A549 (cell line): ENCODE measurements at regions not wholly inside any gene's neighbourhood (a gene's known extent, or its start where the extent isn't known, plus 50 kb on each side); places are given as distances from the start of the nearest gene placed in this dataset.

ENCODE experiments used
- ATAC-seq, 2 experiments: fragments of 200-7000 bp in 1 of 2; fragments of >200 bp in 1 of 2; cut with Nextera tagmentation in 1 of 2; cut with Tn5 transposase in 1 of 2; 3 replicates each; pipeline versions ENCODE4 v1.8.0 to v1.9.1; 2018 to 2020; ENCODE audit warnings: mild to moderate bottlenecking in 1 of 2, moderate library complexity in 1 of 2
- CTCF ChIA-PET: fragments of 300-600 bp; sonication (Branson Sonifier 250); formaldehyde crosslinking; extraction: SDS; loops from one replicate; lab custom pipeline; 2021; ENCODE audit warnings: antibody characterized with exemption, inconsistent platforms; lab: Yijun Ruan, JAX
- POLR2A ChIA-PET: fragments of 350-600 bp; formaldehyde crosslinking; extraction: SDS; loops from one replicate; lab custom pipeline; 2021; ENCODE audit warnings: antibody characterized with exemption, inconsistent platforms; lab: Yijun Ruan, JAX
- DNase-seq, 2 experiments: peaks; one replicate each; pipeline versions ENCODE4 v3.0.0 to v3.0.0-alpha.2; 2011 to 2016; ENCODE audit warnings: low read depth in 1 of 2, low spot score in 1 of 2
- FAIRE-seq: peaks from 2 replicates; lab custom pipeline; 2011; peaks lifted over from hg19 to GRCh38; lab: Jason Lieb, UNC
- H3K27ac ChIP-seq, 2 experiments: fragments of >200 bp; sonication (Bioruptor Twin); formaldehyde crosslinking; 3 replicates each; pipeline ENCODE4 v1.5.1; 2016 to 2017
- H3K4me1 ChIP-seq: fragments of >200 bp; sonication (Bioruptor Twin); formaldehyde crosslinking; 3 replicates; pipeline ENCODE4 v1.6.1; 2016
- H3K4me2 ChIP-seq: fragments of >200 bp; sonication (Bioruptor Twin); formaldehyde crosslinking; 3 replicates; pipeline ENCODE4 v1.6.1; 2016
- H3K4me3 ChIP-seq: fragments of >200 bp; sonication (Bioruptor Twin); formaldehyde crosslinking; 3 replicates; pipeline ENCODE4 v1.5.1; 2016
- H3K9me3 ChIP-seq: fragments of >200 bp; sonication (Bioruptor Twin); formaldehyde crosslinking; 3 replicates; pipeline ENCODE4 v1.6.1; 2016
- ATOH8 ChIP-seq: fragments of 250-450 bp; sonication (Bioruptor Pico); IDR thresholded peaks from 2 replicates; pipeline ENCODE4 v1.5.0; 2020; ENCODE audit warnings: low read depth, mild to moderate bottlenecking, moderate library complexity
- BHLHE40 ChIP-seq: IDR thresholded peaks from 2 replicates; pipeline ENCODE4 v1.6.1; 2012; ENCODE audit warnings: low read depth, low read length, inconsistent platforms
- CBX8 ChIP-seq: fragments of 200-600 bp; sonication (generic); IDR thresholded peaks from 2 replicates; pipeline ENCODE4 v1.6.1; 2016
- CEBPB ChIP-seq, 2 experiments: fragments of >200 bp in 1 of 2; sonication (Bioruptor Twin) in 1 of 2; formaldehyde crosslinking in 1 of 2; IDR thresholded peaks; 2 replicates each; pipeline ENCODE4 v1.6.1; 2012 to 2016
- CHD2 ChIP-seq: fragments of 150-350 bp; IDR thresholded peaks from 2 replicates; pipeline ENCODE4 v1.6.1; 2014; ENCODE audit warnings: low read length; ENCODE audit not compliant: partially characterized antibody
- CTCF ChIP-seq: fragments of >200 bp; sonication (Bioruptor Twin); formaldehyde crosslinking; IDR thresholded peaks from 3 replicates; pipeline ENCODE4 v1.5.1; 2016
- GATA3 ChIP-seq: IDR thresholded peaks from 2 replicates; pipeline ENCODE4 v1.6.1; 2012; ENCODE audit warnings: borderline replicate concordance
- HOXA7 ChIP-seq: fragments of 250-450 bp; sonication (Bioruptor Pico); IDR thresholded peaks from 2 replicates; pipeline ENCODE4 v1.5.0; 2020; ENCODE audit warnings: mild to moderate bottlenecking, moderate library complexity
- HOXB5 ChIP-seq: fragments of 250-450 bp; sonication (Bioruptor Pico); IDR thresholded peaks from 2 replicates; pipeline ENCODE4 v1.5.0; 2020; ENCODE audit warnings: mild to moderate bottlenecking, moderate library complexity
- KDM1A ChIP-seq: fragments of 200-600 bp; sonication (generic); IDR thresholded peaks from 2 replicates; pipeline ENCODE4 v1.6.1; 2016; ENCODE audit warnings: low read depth, mild to moderate bottlenecking
- MAX ChIP-seq: IDR thresholded peaks from 2 replicates; pipeline ENCODE4 v1.6.1; 2012
- POLR2A ChIP-seq: IDR thresholded peaks from 2 replicates; pipeline ENCODE4 v1.6.1; 2012; ENCODE audit warnings: mild to moderate bottlenecking, low read length
- POLR2AphosphoS2 ChIP-seq: conservative IDR thresholded peaks from 2 replicates; pipeline ENCODE4 v1.6.1; 2012; ENCODE audit warnings: low read length, improper control_type of control experiment, inconsistent platforms
- RAD21 ChIP-seq, 2 experiments: fragments of >200 bp in 1 of 2; sonication (Bioruptor Twin) in 1 of 2; formaldehyde crosslinking in 1 of 2; IDR thresholded peaks in 1 of 2; conservative IDR thresholded peaks in 1 of 2; 2 replicates in 1 of 2; 3 replicates in 1 of 2; pipeline ENCODE4 v1.6.1; 2012 to 2018; ENCODE audit warnings: inconsistent platforms in 1 of 2
- RNF2 ChIP-seq: fragments of 200-600 bp; sonication (generic); IDR thresholded peaks from 2 replicates; pipeline ENCODE4 v1.6.1; 2016; ENCODE audit warnings: low read depth, mild to moderate bottlenecking, antibody characterized with exemption, moderate library complexity, borderline replicate concordance
- SMC3 ChIP-seq: fragments of >200 bp; sonication (Bioruptor Twin); formaldehyde crosslinking; IDR thresholded peaks from 3 replicates; pipeline ENCODE4 v1.6.1; 2018; ENCODE audit warnings: inconsistent platforms
- ZC3H11A ChIP-seq: fragments of 450-650 bp; IDR thresholded peaks from 2 replicates; pipeline ENCODE4 v1.6.1; 2014; ENCODE audit warnings: antibody characterized with exemption, mild to moderate bottlenecking
- ZFP36 ChIP-seq: fragments of 450-650 bp; IDR thresholded peaks from 2 replicates; pipeline ENCODE4 v1.6.1; 2014; ENCODE audit warnings: borderline replicate concordance; ENCODE audit not compliant: partially characterized antibody
- ZNF302 ChIP-seq: fragments of 250-450 bp; sonication (Bioruptor Pico); IDR thresholded peaks from 2 replicates; pipeline ENCODE4 v1.9.0; 2021; ENCODE audit warnings: inconsistent platforms, mild to moderate bottlenecking, moderate library complexity
- WGBS: methylation state at CpG from one replicate; pipeline ENCODE4 v1.1.6; 2017; ENCODE audit errors: missing lambda C conversion rate; 5-methylcytosine and 5-hydroxymethylcytosine counted together
- TF ChIP-seq, protein P1 (sequence below): IDR thresholded peaks from 2 replicates; pipeline ENCODE4 v1.6.1; 2012
- TF ChIP-seq, protein P2 (sequence below): fragments of 250-450 bp; sonication (Bioruptor Pico); IDR thresholded peaks from 2 replicates; pipeline ENCODE4 v1.5.0; 2021; ENCODE audit warnings: mild to moderate bottlenecking, moderate library complexity, borderline replicate concordance

GRCh38 chr1:57911427-57911826 lies 487.6 kb upstream of the DAB1 start:
- CTCF ChIA-PET: no interaction called here
- POLR2A ChIA-PET: no interaction called here
- Histone ChIP-seq H3K4me1 (no peaks in the 10 kb centered on the region), H3K4me3 (no peak overlapping the region), H3K4me2 (no peak overlapping the region), H3K9me3 (no peaks in the 10 kb centered on the region), H3K27ac (no peak overlapping the region)
- TF ChIP-seq HOXB5 (CRISPR knock-in tag) (no peak), CTCF (no peak)
- DNase-seq (no peak), FAIRE-seq (no peak), ATAC-seq (no peak)
- WGBS: 0% methylated on average over 2 of the region's 4 CpGs

- FAIRE-seq: no peak
Measured at GRCh38 chr1:57910782-57911181, 486.9 kb upstream of the DAB1 start.

GRCh38 chr1:57910305-57910704 lies 486.4 kb upstream of the DAB1 start:
- Histone ChIP-seq H3K4me1 (no peaks in the 10 kb centered on the region), H3K4me2 (no peak overlapping the region), H3K9me3 (no peaks in the 10 kb centered on the region), H3K4me3 (no peak overlapping the region), H3K27ac (no peak overlapping the region)
- WGBS: 50% methylated on average over 7 of the region's 7 CpGs
- FAIRE-seq: no peak
- ATAC-seq: no peak
- POLR2A ChIA-PET: no interaction called here
- no peak for TF ChIP-seq GATA3
- no peak for TF ChIP-seq SMC3
- TF ChIP-seq CBX8: no peak
- no peak for TF ChIP-seq ATOH8 (CRISPR knock-in tag)
- no peak for TF ChIP-seq CEBPB (IDR thresholded peaks at IDR 0.05)
- no peak for TF ChIP-seq KDM1A
- TF ChIP-seq CHD2: no peak
- TF ChIP-seq, protein P1, sequence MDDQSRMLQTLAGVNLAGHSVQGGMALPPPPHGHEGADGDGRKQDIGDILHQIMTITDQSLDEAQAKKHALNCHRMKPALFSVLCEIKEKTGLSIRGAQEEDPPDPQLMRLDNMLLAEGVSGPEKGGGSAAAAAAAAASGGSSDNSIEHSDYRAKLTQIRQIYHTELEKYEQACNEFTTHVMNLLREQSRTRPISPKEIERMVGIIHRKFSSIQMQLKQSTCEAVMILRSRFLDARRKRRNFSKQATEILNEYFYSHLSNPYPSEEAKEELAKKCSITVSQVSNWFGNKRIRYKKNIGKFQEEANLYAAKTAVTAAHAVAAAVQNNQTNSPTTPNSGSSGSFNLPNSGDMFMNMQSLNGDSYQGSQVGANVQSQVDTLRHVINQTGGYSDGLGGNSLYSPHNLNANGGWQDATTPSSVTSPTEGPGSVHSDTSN: no peak
- no peak for TF ChIP-seq ZC3H11A
- no peak for TF ChIP-seq MAX
- no peak for TF ChIP-seq BHLHE40
- no peak for TF ChIP-seq RAD21 (conservative IDR thresholded peaks at IDR 0.05 in 1 of 2, IDR thresholded peaks at IDR 0.05 in 1 of 2)
- DNase-seq: no peak
- CTCF ChIA-PET: interaction anchor here (1.3 kb wide), 1 partner anchor 27 kb away, joined by 3 read pairs; no protein-coding TSS in a partner anchor

More at GRCh38 chr1:57910782-57911181, 486.9 kb upstream of the DAB1 start:
- CTCF ChIA-PET: no interaction called here
- Histone ChIP-seq H3K4me3 (no peak overlapping the region), H3K27ac (no peak overlapping the region), H3K4me2 (no peak overlapping the region), H3K9me3 (no peaks in the 10 kb centered on the region), H3K4me1 (no peaks in the 10 kb centered on the region)
- ATAC-seq: no peak
- WGBS: 0% methylated on average over 2 of the region's 2 CpGs
- TF ChIP-seq POLR2A (no peak), MAX (no peak), CHD2 (no peak), ZNF302 (CRISPR knock-in tag) (no peak), ZFP36 (no peak), ZC3H11A (no peak), HOXB5 (CRISPR knock-in tag) (no peak), POLR2AphosphoS2 (no peak), HOXA7 (no peak), RAD21 (conservative IDR thresholded peaks at IDR 0.05 in 1 of 2, IDR thresholded peaks at IDR 0.05 in 1 of 2) (no peak), RNF2 (no peak)
- TF ChIP-seq, protein P2, sequence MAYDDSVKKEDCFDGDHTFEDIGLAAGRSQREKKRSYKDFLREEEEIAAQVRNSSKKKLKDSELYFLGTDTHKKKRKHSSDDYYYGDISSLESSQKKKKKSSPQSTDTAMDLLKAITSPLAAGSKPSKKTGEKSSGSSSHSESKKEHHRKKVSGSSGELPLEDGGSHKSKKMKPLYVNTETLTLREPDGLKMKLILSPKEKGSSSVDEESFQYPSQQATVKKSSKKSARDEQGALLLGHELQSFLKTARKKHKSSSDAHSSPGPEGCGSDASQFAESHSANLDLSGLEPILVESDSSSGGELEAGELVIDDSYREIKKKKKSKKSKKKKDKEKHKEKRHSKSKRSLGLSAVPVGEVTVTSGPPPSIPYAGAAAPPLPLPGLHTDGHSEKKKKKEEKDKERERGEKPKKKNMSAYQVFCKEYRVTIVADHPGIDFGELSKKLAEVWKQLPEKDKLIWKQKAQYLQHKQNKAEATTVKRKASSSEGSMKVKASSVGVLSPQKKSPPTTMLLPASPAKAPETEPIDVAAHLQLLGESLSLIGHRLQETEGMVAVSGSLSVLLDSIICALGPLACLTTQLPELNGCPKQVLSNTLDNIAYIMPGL (CRISPR knock-in tag): no peak
- POLR2A ChIA-PET: no interaction called here
- no peak for DNase-seq
